H9 (cell line): ENCODE measurements at regions not wholly inside any gene's neighbourhood (a gene's known extent, or its start where the extent isn't known, plus 50 kb on each side); places are given as distances from the start of the nearest gene placed in this dataset.

Experiments used
- DNase-seq: peaks from one replicate; pipeline ENCODE4 v3.0.0-alpha.2; 2017
- H2AFZ ChIP-seq: one replicate; pipeline ENCODE4 v1.6.1; 2013; ENCODE audit warnings: mild to moderate bottlenecking, low read length, control low read depth, moderate library complexity
- H2AK5ac ChIP-seq: 2 replicates; pipeline ENCODE4 v1.6.1; 2013; ENCODE audit warnings: low read length, control low read depth, mixed read lengths; ENCODE audit not compliant: insufficient read length
- H2BK120ac ChIP-seq: one replicate; pipeline ENCODE4 v1.6.1; 2013; ENCODE audit warnings: low read depth, mild to moderate bottlenecking, low read length, control low read depth, inconsistent platforms; ENCODE audit not compliant: poor library complexity, severe bottlenecking
- H2BK12ac ChIP-seq: 2 replicates; pipeline ENCODE4 v1.6.1; 2013; ENCODE audit warnings: low read length, control low read depth, mixed read lengths, low read depth; ENCODE audit not compliant: insufficient read length
- H2BK15ac ChIP-seq: 2 replicates; pipeline ENCODE4 v1.6.1; 2013; ENCODE audit warnings: low read depth, low read length, control low read depth
- H2BK20ac ChIP-seq: one replicate; pipeline ENCODE4 v1.6.1; 2013; ENCODE audit warnings: low read depth, mild to moderate bottlenecking, low read length, control low read depth, inconsistent platforms; ENCODE audit not compliant: poor library complexity, severe bottlenecking
- H2BK5ac ChIP-seq: 2 replicates; pipeline ENCODE4 v1.6.1; 2013; ENCODE audit warnings: low read length, control low read depth, mixed read lengths; ENCODE audit not compliant: insufficient read length
- H3K14ac ChIP-seq: 2 replicates; pipeline ENCODE4 v1.6.1; 2013; ENCODE audit warnings: low read length, control low read depth; ENCODE audit not compliant: insufficient read depth
- H3K18ac ChIP-seq: 2 replicates; pipeline ENCODE4 v1.6.1; 2013; ENCODE audit warnings: low read depth, mild to moderate bottlenecking, mixed read lengths, low read length, control low read depth; ENCODE audit not compliant: insufficient read length
- H3K23ac ChIP-seq: 2 replicates; pipeline ENCODE4 v1.6.1; 2013; ENCODE audit warnings: low read length, control low read depth, mixed read lengths, low read depth; ENCODE audit not compliant: insufficient read length
- H3K23me2 ChIP-seq: 2 replicates; pipeline ENCODE4 v1.6.1; 2013; ENCODE audit warnings: low read depth, mild to moderate bottlenecking, mixed read lengths, low read length, control low read depth; ENCODE audit not compliant: insufficient read length, poor library complexity, severe bottlenecking
- H3K27ac ChIP-seq: 2 replicates; pipeline ENCODE4 v1.5.1; 2013; ENCODE audit warnings: low read length, control low read depth, mixed read lengths, low read depth; ENCODE audit not compliant: insufficient read length
- H3K27me3 ChIP-seq: 2 replicates; pipeline ENCODE4 v1.6.1; 2013; ENCODE audit warnings: low read length, control low read depth, inconsistent platforms; ENCODE audit not compliant: insufficient read depth
- H3K4ac ChIP-seq: 2 replicates; pipeline ENCODE4 v1.6.1; 2013; ENCODE audit warnings: low read depth, mild to moderate bottlenecking, control low read depth, inconsistent platforms, low read length, moderate library complexity
- H3K4me1 ChIP-seq: 2 replicates; pipeline ENCODE4 v1.6.1; 2013; ENCODE audit warnings: low read length, control low read depth, inconsistent platforms; ENCODE audit not compliant: insufficient read depth
- H3K4me2 ChIP-seq: 2 replicates; pipeline ENCODE4 v1.6.1; 2013; ENCODE audit warnings: low read length, control low read depth, mixed read lengths; ENCODE audit not compliant: insufficient read length, insufficient read depth
- H3K56ac ChIP-seq: 2 replicates; pipeline ENCODE4 v1.6.1; 2013; ENCODE audit warnings: low read depth, mild to moderate bottlenecking, mixed read lengths, low read length, control low read depth; ENCODE audit not compliant: insufficient read length
- H3K79me1 ChIP-seq: 2 replicates; pipeline ENCODE4 v1.6.1; 2013; ENCODE audit warnings: low read depth, mild to moderate bottlenecking, moderate library complexity, low read length, control low read depth, inconsistent platforms; ENCODE audit not compliant: insufficient read depth, poor library complexity, severe bottlenecking
- H3K79me2 ChIP-seq: 2 replicates; pipeline ENCODE4 v1.6.1; 2013; ENCODE audit warnings: low read length, control low read depth, inconsistent platforms; ENCODE audit not compliant: insufficient read depth
- H3K9ac ChIP-seq: 2 replicates; pipeline ENCODE4 v1.6.1; 2013; ENCODE audit warnings: low read length, control low read depth, mixed read lengths; ENCODE audit not compliant: insufficient read length; ENCODE audit errors: extremely low read depth
- H3K9me3 ChIP-seq: one replicate; pipeline ENCODE4 v1.6.1; 2013; ENCODE audit warnings: low read depth, low read length, inconsistent platforms; ENCODE audit not compliant: control insufficient read depth
- H3T11ph ChIP-seq: one replicate; pipeline ENCODE4 v1.6.1; 2013; ENCODE audit warnings: mild to moderate bottlenecking, low read length, control low read depth, inconsistent platforms
- H4K20me1 ChIP-seq: one replicate; pipeline ENCODE4 v1.6.1; 2013; ENCODE audit not compliant: control insufficient read depth, insufficient read length, insufficient read depth
- H4K5ac ChIP-seq: 2 replicates; pipeline ENCODE4 v1.6.1; 2013; ENCODE audit warnings: low read depth, mild to moderate bottlenecking, mixed read lengths, low read length, control low read depth; ENCODE audit not compliant: insufficient read length
- H4K8ac ChIP-seq: replicated peaks from 2 replicates; pipeline ENCODE4 v1.6.1; 2013; ENCODE audit warnings: low read length, control low read depth, mixed read lengths, low read depth; ENCODE audit not compliant: insufficient read length
- H4K91ac ChIP-seq: 2 replicates; pipeline ENCODE4 v1.6.1; 2013; ENCODE audit warnings: low read depth, mild to moderate bottlenecking, moderate library complexity, mixed read lengths, low read length, control low read depth; ENCODE audit not compliant: insufficient read length
- H3K27ac Mint-ChIP-seq, 3 experiments: 2 replicates in 2 of 3; 3 replicates in 1 of 3; pipeline ENCODE4 v1.8.0; 2020 to 2021; ENCODE audit warnings: mixed read lengths in 3 of 3, mild to moderate bottlenecking in 1 of 3, moderate library complexity in 1 of 3
- H3K27me3 Mint-ChIP-seq: 2 replicates; pipeline ENCODE4 v1.8.0; 2021; ENCODE audit warnings: low read depth, mild to moderate bottlenecking, moderate library complexity, mixed read lengths
- H3K36me3 Mint-ChIP-seq, 3 experiments: 2 replicates in 2 of 3; 3 replicates in 1 of 3; pipeline ENCODE4 v1.8.0; 2020 to 2021; ENCODE audit warnings: low read depth in 3 of 3, mixed read lengths in 3 of 3; ENCODE audit not compliant: insufficient read depth in 1 of 3
- H3K4me1 Mint-ChIP-seq, 2 experiments: 2 replicates each; pipeline ENCODE4 v1.8.0; 2020; ENCODE audit warnings: mixed read lengths in 2 of 2
- H3K4me3 Mint-ChIP-seq, 2 experiments: 2 replicates in 1 of 2; 3 replicates in 1 of 2; pipeline ENCODE4 v1.8.0; 2020 to 2021; ENCODE audit warnings: mild to moderate bottlenecking in 2 of 2, mixed read lengths in 2 of 2, moderate library complexity in 1 of 2
- H3K9me3 Mint-ChIP-seq, 2 experiments: 2 replicates in 1 of 2; 3 replicates in 1 of 2; pipeline ENCODE4 v1.8.0; 2020; ENCODE audit warnings: mild to moderate bottlenecking in 2 of 2, mixed read lengths in 2 of 2, moderate library complexity in 1 of 2
- CTCF ChIP-seq: fragments of 200-600 bp; sonication (generic); conservative IDR thresholded peaks from 3 replicates; pipeline ENCODE4 v1.8.0; 2021; ENCODE audit warnings: antibody characterized with exemption, mild to moderate bottlenecking
- WGBS: extraction: QIAGEN DNeasy Blood & Tissue Kit; methylation state at CpG from one replicate; pipeline ENCODE4 v1.1.7; 2013; ENCODE audit warnings: missing lambda C conversion rate, low lambda C conversion rate, mixed read lengths; ENCODE audit not compliant: insufficient read length; ENCODE audit errors: extremely low coverage; 5-methylcytosine and 5-hydroxymethylcytosine counted together

DNA sequence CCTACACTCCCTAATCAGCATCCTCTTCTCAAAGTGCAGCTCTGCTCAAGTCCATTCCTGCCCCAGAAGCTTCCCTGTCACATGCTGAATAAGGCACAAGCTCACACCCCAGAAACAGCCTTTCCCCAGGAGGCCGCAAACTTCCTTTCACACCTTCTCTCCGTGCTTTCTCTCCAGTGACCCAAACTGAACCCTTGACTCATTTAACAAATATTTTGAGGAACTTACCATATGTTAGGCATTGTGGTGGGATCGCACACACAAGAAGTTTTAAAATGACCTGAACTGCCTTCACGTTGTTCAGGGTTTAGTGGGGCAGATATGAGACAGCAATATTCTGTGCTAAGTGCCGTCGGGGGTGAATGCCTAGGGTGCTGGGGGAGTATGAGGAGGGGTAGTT, 161.3 kb downstream of the INSIG2 start:
- H3K56ac ChIP-seq: no peak overlapping the region
- no peak overlapping the region for H3K14ac ChIP-seq
- H3K9me3 Mint-ChIP-seq: no peaks in the 10 kb centered on the region
- H2BK5ac ChIP-seq: no peak overlapping the region
- TF ChIP-seq CTCF: no peak
- no peak overlapping the region for H3K4me3 Mint-ChIP-seq
- H2AFZ ChIP-seq: no peak overlapping the region
- no peak overlapping the region for H3K23ac ChIP-seq
- H3K79me1 ChIP-seq: no peaks in the 10 kb centered on the region
- peaks cover 12% of the 10 kb centered on the region for H3K27me3 Mint-ChIP-seq
- no peak overlapping the region for H2AK5ac ChIP-seq
- no peak overlapping the region for H3K4me2 ChIP-seq
- H4K5ac ChIP-seq: no peak overlapping the region
- H3K4me1 ChIP-seq: no peaks in the 10 kb centered on the region
- H3K79me2 ChIP-seq: no peaks in the 10 kb centered on the region
- H3K9ac ChIP-seq: no peak overlapping the region
- H4K20me1 ChIP-seq: no peaks in the 10 kb centered on the region
- H3K4ac ChIP-seq: no peak overlapping the region
- no peak overlapping the region for H3T11ph ChIP-seq
- peaks cover 8 to 22% of the 10 kb centered on the region in 2 experiments for H3K4me1 Mint-ChIP-seq
- H4K91ac ChIP-seq: no peak overlapping the region
- no peaks in the 10 kb centered on the region for H3K27me3 ChIP-seq
- H2BK12ac ChIP-seq: peak overlapping the region; percentile 51
- no peaks in the 10 kb centered on the region for H3K9me3 ChIP-seq
- no peak overlapping the region for H2BK15ac ChIP-seq
- no peak overlapping the region for H3K27ac ChIP-seq
- no peak overlapping the region for H2BK120ac ChIP-seq
- H3K23me2 ChIP-seq: no peaks in the 10 kb centered on the region
- no peak for DNase-seq
- no peak overlapping the region for H3K18ac ChIP-seq
- no CpG with 5 or more reads among the region's 6 CpGs for WGBS
- no peaks in the 10 kb centered on the region for H3K36me3 Mint-ChIP-seq
- no peak overlapping the region for H4K8ac ChIP-seq
- no peak overlapping the region for H2BK20ac ChIP-seq
- H3K27ac Mint-ChIP-seq: no peak overlapping the region
